Endothelial cell of umbilical vein (primary cell): ENCODE measurements at regions not wholly inside any gene's neighbourhood (a gene's known extent, or its start where the extent isn't known, plus 50 kb on each side); places are given as distances from the start of the nearest gene placed in this dataset.

ENCODE experiments used
- BruUV-seq: library from RNA; stranded (reverse); fragments of 400-500 nt; replicated peaks from 2 replicates; lab custom pipeline; 2021; lab: Mats Ljungman, UMichigan
- CTCF ChIA-PET: fragments of 300-600, 350-600 bp; sonication (Branson Sonifier 250); formaldehyde crosslinking; loops from one replicate; lab custom pipeline; 2021; ENCODE audit warnings: antibody characterized with exemption, inconsistent platforms; lab: Charles Lee
- POLR2A ChIA-PET: fragments of 300-600, 350-600 bp; sonication (Branson Sonifier 250); formaldehyde crosslinking; loops from one replicate; lab custom pipeline; 2021; ENCODE audit warnings: antibody characterized with exemption, inconsistent platforms; lab: Charles Lee
- DNase-seq: peaks from one replicate; pipeline ENCODE4 v3.0.0-alpha.2; 2011; ENCODE audit warnings: low read depth, low spot score
- FAIRE-seq: peaks from 2 replicates; lab custom pipeline; 2011; peaks lifted over from hg19 to GRCh38; lab: Jason Lieb, UNC
- H2AFZ ChIP-seq: 2 replicates; pipeline ENCODE4 v1.6.0; 2012; ENCODE audit warnings: low read depth, low read length, control low read depth, inconsistent platforms
- H3K27ac ChIP-seq: 2 replicates; pipeline ENCODE4 v1.5.1; 2011; ENCODE audit warnings: low read depth, mild to moderate bottlenecking, control low read depth, low read length, moderate library complexity; ENCODE audit not compliant: insufficient read depth
- H3K27me3 ChIP-seq, 2 experiments: 2 replicates each; pipeline versions ENCODE4 v1.6.0 to v1.6.1; 2011; ENCODE audit warnings: low read length in 2 of 2, mixed read lengths in 1 of 2; ENCODE audit not compliant: control insufficient read depth in 2 of 2, insufficient read depth in 2 of 2
- H3K36me3 ChIP-seq, 2 experiments: 2 replicates in 1 of 2; 3 replicates in 1 of 2; pipeline ENCODE4 v1.5.1; 2011; ENCODE audit warnings: low read length in 2 of 2, mild to moderate bottlenecking in 1 of 2, moderate library complexity in 1 of 2; ENCODE audit not compliant: control insufficient read depth in 2 of 2, insufficient read depth in 2 of 2; ENCODE audit errors: extremely low read depth in 1 of 2
- H3K4me1 ChIP-seq: 3 replicates; pipeline ENCODE4 v1.5.1; 2011; ENCODE audit warnings: mild to moderate bottlenecking, low read length; ENCODE audit not compliant: control insufficient read depth, insufficient read depth; ENCODE audit errors: extremely low read depth
- H3K4me2 ChIP-seq: 2 replicates; pipeline ENCODE4 v1.6.1; 2011; ENCODE audit warnings: low read length, control low read depth, mixed read lengths; ENCODE audit not compliant: insufficient read depth
- H3K4me3 ChIP-seq, 3 experiments: fragments of 200-600 bp in 1 of 3; sonication (generic), shearing (Covaris generic) in 1 of 3; replicated peaks in 1 of 3; 2 replicates each; pipeline ENCODE4 v1.5.1; 2011 to 2016; ENCODE audit warnings: control low read depth in 3 of 3, low read length in 3 of 3, mild to moderate bottlenecking in 2 of 3, inconsistent platforms in 1 of 3, low read depth in 1 of 3, moderate library complexity in 1 of 3; ENCODE audit not compliant: insufficient read depth in 1 of 3
- H3K79me2 ChIP-seq: 2 replicates; pipeline ENCODE4 v1.6.0; 2012; ENCODE audit warnings: low read length, inconsistent platforms; ENCODE audit not compliant: control insufficient read depth, insufficient read depth
- H3K9ac ChIP-seq: replicated peaks from 2 replicates; pipeline ENCODE3; 2011; ENCODE audit warnings: low read length, control low read depth; ENCODE audit not compliant: insufficient read depth; ENCODE audit errors: extremely low read depth
- H3K9me1 ChIP-seq: replicated peaks from 3 replicates; pipeline ENCODE4 v1.6.0; 2011; ENCODE audit warnings: mild to moderate bottlenecking, low read length; ENCODE audit not compliant: control insufficient read depth, insufficient read depth; ENCODE audit errors: extremely low read depth
- H3K9me3 ChIP-seq: replicated peaks from 2 replicates; pipeline ENCODE4 v1.5.1; 2012; ENCODE audit warnings: low read length, inconsistent platforms; ENCODE audit not compliant: control insufficient read depth, insufficient read depth
- H4K20me1 ChIP-seq: replicated peaks from 2 replicates; pipeline ENCODE3; 2011; ENCODE audit warnings: mild to moderate bottlenecking, low read length; ENCODE audit not compliant: control insufficient read depth, insufficient read depth; ENCODE audit errors: extremely low read depth
- EZH2 ChIP-seq: IDR thresholded peaks from 2 replicates; pipeline ENCODE4 v1.6.1; 2012; ENCODE audit warnings: borderline replicate concordance, low read depth, mild to moderate bottlenecking, moderate library complexity, low read length, inconsistent platforms; ENCODE audit not compliant: severe bottlenecking
- FOS ChIP-seq: IDR thresholded peaks from 2 replicates; pipeline ENCODE4 v1.6.1; 2011; ENCODE audit warnings: mild to moderate bottlenecking, low read length, moderate library complexity, borderline replicate concordance; ENCODE audit not compliant: insufficient read depth
- GATA2 ChIP-seq: IDR thresholded peaks from 2 replicates; pipeline ENCODE4 v1.7.0; 2011; ENCODE audit warnings: low read depth, mild to moderate bottlenecking, moderate library complexity, mixed read lengths, low read length; ENCODE audit not compliant: insufficient read length, insufficient read depth
- JUN ChIP-seq: IDR thresholded peaks from 2 replicates; pipeline ENCODE4 v1.6.1; 2011; ENCODE audit warnings: borderline replicate concordance, low read depth; ENCODE audit not compliant: insufficient read length, insufficient read depth
- MAX ChIP-seq: IDR thresholded peaks from 2 replicates; pipeline ENCODE4 v1.6.1; 2011; ENCODE audit not compliant: insufficient read depth, insufficient read length
- MYC ChIP-seq: IDR thresholded peaks from one replicate; pipeline ENCODE4 v1.6.1; 2011; ENCODE audit warnings: mild to moderate bottlenecking, low read depth, low read length
- POLR2A ChIP-seq: IDR thresholded peaks from 2 replicates; pipeline ENCODE4 v1.6.1; 2012; ENCODE audit warnings: low read depth, mild to moderate bottlenecking, control low read depth, low read length
- POLR2AphosphoS5 ChIP-seq: IDR thresholded peaks from 2 replicates; pipeline ENCODE4 v1.6.1; 2012; ENCODE audit warnings: low read depth, mild to moderate bottlenecking, control low read depth, low read length, moderate library complexity; ENCODE audit not compliant: insufficient read depth
- dilution Hi-C: fragments of 300-500 bp; cut with MboI; formaldehyde crosslinking; loops from one replicate; pipeline ENCODE4 v1.15.0; 2019; ENCODE audit warnings: low sequenced_read_pairs; ENCODE audit not compliant: extremely low pct_ligation_motif_present
- intact Hi-C: fragments of 100-400 bp; cut with micrococcal nuclease; formaldehyde crosslinking; loops from one replicate; pipeline ENCODE4 v1.10.0; 2022
- TF ChIP-seq, protein P1 (sequence below), 2 donors: IDR thresholded peaks; 1 replicate in 1 of 2; 2 replicates in 1 of 2; pipeline ENCODE4 v1.5.1; 2011; ENCODE audit warnings: low read length in 2 of 2, mild to moderate bottlenecking in 2 of 2, moderate library complexity in 2 of 2, control low read depth in 1 of 2, inconsistent platforms in 1 of 2, low read depth in 1 of 2; ENCODE audit not compliant: insufficient read depth in 1 of 2; ENCODE audit errors: extremely low read depth in 1 of 2

DNA sequence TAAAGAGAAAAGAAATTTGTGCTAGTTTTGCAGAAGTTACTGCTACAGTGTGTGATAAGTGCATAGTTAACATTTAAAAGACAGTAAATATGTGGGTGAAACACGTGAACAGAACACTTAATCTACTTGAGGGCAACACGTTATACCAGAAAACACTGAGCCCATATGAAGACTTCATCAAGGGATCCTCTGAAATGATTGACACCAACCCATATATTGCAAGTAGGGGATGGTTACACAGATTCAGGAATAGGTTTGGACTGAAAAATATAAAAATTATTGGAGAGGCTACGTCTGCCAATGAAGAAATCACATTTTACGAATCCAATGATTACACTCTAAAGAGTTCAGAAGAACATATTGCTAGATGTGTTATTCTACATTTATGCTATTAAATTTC lies 185.6 kb downstream of the GPX5 start:
- Histone ChIP-seq H3K36me3 (no peaks in the 10 kb centered on the region), H2AFZ (no peak overlapping the region), H3K9me1 (no peaks in the 10 kb centered on the region), H4K20me1 (no peaks in the 10 kb centered on the region), H3K4me2 (no peak overlapping the region), H3K27ac (no peak overlapping the region), H3K27me3 (peaks cover 0 to 2% of the 10 kb centered on the region in 2 experiments), H3K9ac (no peak overlapping the region), H3K9me3 (no peaks in the 10 kb centered on the region), H3K79me2 (no peaks in the 10 kb centered on the region), H3K4me3 (no peak overlapping the region), H3K4me1 (peaks cover 5% of the 10 kb centered on the region)
- ChIA-PET CTCF (no interaction called here), POLR2A (no interaction called here)
- intact Hi-C loops, result no loop called here
- no peak for DNase-seq
- dilution Hi-C loops, result no loop called here
- TF ChIP-seq MAX, result no peak
- no peak for TF ChIP-seq MYC
- TF ChIP-seq JUN, result no peak
- TF ChIP-seq FOS, result no peak
- no peak for TF ChIP-seq POLR2A
- no peak for TF ChIP-seq EZH2
- no peak for FAIRE-seq
- BruUV-seq, result no TSS peak

GRCh38 chr6:28711788-28712341 lies 186.2 kb downstream of the GPX5 start:
- TF ChIP-seq POLR2A, result no peak
- no peak for TF ChIP-seq FOS
- TF ChIP-seq POLR2AphosphoS5, result no peak
- TF ChIP-seq, protein P1, sequence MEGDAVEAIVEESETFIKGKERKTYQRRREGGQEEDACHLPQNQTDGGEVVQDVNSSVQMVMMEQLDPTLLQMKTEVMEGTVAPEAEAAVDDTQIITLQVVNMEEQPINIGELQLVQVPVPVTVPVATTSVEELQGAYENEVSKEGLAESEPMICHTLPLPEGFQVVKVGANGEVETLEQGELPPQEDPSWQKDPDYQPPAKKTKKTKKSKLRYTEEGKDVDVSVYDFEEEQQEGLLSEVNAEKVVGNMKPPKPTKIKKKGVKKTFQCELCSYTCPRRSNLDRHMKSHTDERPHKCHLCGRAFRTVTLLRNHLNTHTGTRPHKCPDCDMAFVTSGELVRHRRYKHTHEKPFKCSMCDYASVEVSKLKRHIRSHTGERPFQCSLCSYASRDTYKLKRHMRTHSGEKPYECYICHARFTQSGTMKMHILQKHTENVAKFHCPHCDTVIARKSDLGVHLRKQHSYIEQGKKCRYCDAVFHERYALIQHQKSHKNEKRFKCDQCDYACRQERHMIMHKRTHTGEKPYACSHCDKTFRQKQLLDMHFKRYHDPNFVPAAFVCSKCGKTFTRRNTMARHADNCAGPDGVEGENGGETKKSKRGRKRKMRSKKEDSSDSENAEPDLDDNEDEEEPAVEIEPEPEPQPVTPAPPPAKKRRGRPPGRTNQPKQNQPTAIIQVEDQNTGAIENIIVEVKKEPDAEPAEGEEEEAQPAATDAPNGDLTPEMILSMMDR (IDR thresholded peaks at IDR 0.05; ENCODE audit: extremely low read depth in 1 of 2, insufficient read depth in 1 of 2, low read depth in 1 of 2, low read length in 2 of 2), result no peak
- no peak for TF ChIP-seq JUN
- TF ChIP-seq MAX, result no peak
- TF ChIP-seq MYC, result no peak
- no peak for TF ChIP-seq GATA2
- no peak for TF ChIP-seq EZH2
- Histone ChIP-seq H3K79me2 (no peaks in the 10 kb centered on the region), H3K9me3 (no peaks in the 10 kb centered on the region), H4K20me1 (no peaks in the 10 kb centered on the region), H3K4me1 (peaks cover 5% of the 10 kb centered on the region), H3K9me1 (no peaks in the 10 kb centered on the region), H3K27ac (no peak overlapping the region), H3K27me3 (peaks cover 0 to 2% of the 10 kb centered on the region in 2 experiments), H3K4me2 (no peak overlapping the region), H3K4me3 (no peak overlapping the region), H2AFZ (no peak overlapping the region), H3K36me3 (no peaks in the 10 kb centered on the region), H3K9ac (no peak overlapping the region)
- CTCF ChIA-PET, result no interaction called here
- DNase-seq (no peak), FAIRE-seq (no peak)
- no TSS peak for BruUV-seq
- intact Hi-C loops, result no loop called here
- POLR2A ChIA-PET, result no interaction called here
- dilution Hi-C loops, result no loop called here
